WTC11 (cell line): ENCODE measurements at regions not wholly inside any gene's neighbourhood (a gene's known extent, or its start where the extent isn't known, plus 50 kb on each side); places are given as distances from the start of the nearest gene placed in this dataset.

Source experiments
- ATAC-seq: fragments of 200-7000 bp; cut with Tn5 transposase; 2 replicates; pipeline ENCODE4 v1.10.0; 2021; ENCODE audit warnings: mild to moderate bottlenecking, moderate library complexity
- CTCF ChIA-PET: fragments of 300-600 bp; sonication (Branson Sonifier 250); formaldehyde crosslinking; loops from one replicate; lab custom pipeline; 2021; ENCODE audit warnings: antibody characterized with exemption; lab: Charles Lee
- POLR2A ChIA-PET: fragments of 350-600 bp; sonication (Branson Sonifier 250); formaldehyde crosslinking; loops from one replicate; lab custom pipeline; 2021; ENCODE audit warnings: antibody characterized with exemption; lab: Charles Lee
- DNase-seq: peaks from one replicate; pipeline ENCODE4 v3.0.0; 2021; ENCODE audit warnings: low spot score
- H3K27ac Mint-ChIP-seq: 2 replicates; pipeline ENCODE4 v1.8.0; 2021; ENCODE audit warnings: mixed read lengths
- H3K27me3 Mint-ChIP-seq: 2 replicates; pipeline ENCODE4 v1.8.0; 2021; ENCODE audit warnings: low read depth, mild to moderate bottlenecking, moderate library complexity, mixed read lengths
- H3K36me3 Mint-ChIP-seq: 2 replicates; pipeline ENCODE4 v1.8.0; 2021; ENCODE audit warnings: mixed read lengths
- H3K4me1 Mint-ChIP-seq: 2 replicates; pipeline ENCODE4 v1.8.0; 2022; ENCODE audit warnings: mixed read lengths
- H3K4me3 Mint-ChIP-seq: 2 replicates; pipeline ENCODE4 v1.8.0; 2021; ENCODE audit warnings: mild to moderate bottlenecking, moderate library complexity, mixed read lengths
- H3K9me3 Mint-ChIP-seq: 2 replicates; pipeline ENCODE4 v1.8.0; 2021; ENCODE audit warnings: mixed read lengths
- JUN ChIP-seq: sonication (generic); formaldehyde crosslinking; IDR thresholded peaks from 2 replicates; pipeline ENCODE4 v1.8.0; 2023; ENCODE audit warnings: mild to moderate bottlenecking, missing genetic modification reagents
- NFATC4 ChIP-seq: fragments of 250-450 bp; sonication (Bioruptor Pico); IDR thresholded peaks from 2 replicates; pipeline ENCODE4 v1.9.0; 2021; ENCODE audit warnings: mild to moderate bottlenecking
- NR1H2 ChIP-seq: sonication (generic); formaldehyde crosslinking; IDR thresholded peaks from 2 replicates; pipeline ENCODE4 v1.9.0; 2021; ENCODE audit warnings: mild to moderate bottlenecking, moderate library complexity, missing genetic modification reagents
- TEAD4 ChIP-seq: sonication (generic); formaldehyde crosslinking; IDR thresholded peaks from 2 replicates; pipeline ENCODE4 v1.8.0; 2022; ENCODE audit warnings: mild to moderate bottlenecking, missing genetic modification reagents
- ZNF396 ChIP-seq: fragments of 250-450 bp; sonication (Bioruptor Pico); IDR thresholded peaks from 2 replicates; pipeline ENCODE4 v1.8.0; 2021; ENCODE audit warnings: mild to moderate bottlenecking, moderate library complexity, borderline replicate concordance
- TF ChIP-seq, protein P1 (sequence below): fragments of 250-450 bp; sonication (Bioruptor Pico); IDR thresholded peaks from 2 replicates; pipeline ENCODE4 v1.9.0; 2021; ENCODE audit warnings: mild to moderate bottlenecking, borderline replicate concordance
- TF ChIP-seq, protein P2 (sequence below): fragments of 250-450 bp; sonication (Bioruptor Pico); IDR thresholded peaks from 2 replicates; pipeline ENCODE4 v1.9.0; 2021; ENCODE audit warnings: moderate library complexity, mild to moderate bottlenecking, inconsistent platforms, borderline replicate concordance
- TF ChIP-seq, protein P3 (sequence below): fragments of 250-450 bp; sonication (Bioruptor Pico); conservative IDR thresholded peaks from 2 replicates; pipeline ENCODE4 v1.9.0; 2021; ENCODE audit warnings: mild to moderate bottlenecking
- TF ChIP-seq, protein P4 (sequence below): sonication (generic); formaldehyde crosslinking; IDR thresholded peaks from 2 replicates; pipeline ENCODE4 v1.8.0; 2023; ENCODE audit warnings: mild to moderate bottlenecking, missing genetic modification reagents
- TF ChIP-seq, protein P5 (sequence below): sonication (generic); formaldehyde crosslinking; IDR thresholded peaks from 2 replicates; pipeline ENCODE4 v1.8.1; 2023; ENCODE audit warnings: mild to moderate bottlenecking, missing genetic modification reagents

DNA sequence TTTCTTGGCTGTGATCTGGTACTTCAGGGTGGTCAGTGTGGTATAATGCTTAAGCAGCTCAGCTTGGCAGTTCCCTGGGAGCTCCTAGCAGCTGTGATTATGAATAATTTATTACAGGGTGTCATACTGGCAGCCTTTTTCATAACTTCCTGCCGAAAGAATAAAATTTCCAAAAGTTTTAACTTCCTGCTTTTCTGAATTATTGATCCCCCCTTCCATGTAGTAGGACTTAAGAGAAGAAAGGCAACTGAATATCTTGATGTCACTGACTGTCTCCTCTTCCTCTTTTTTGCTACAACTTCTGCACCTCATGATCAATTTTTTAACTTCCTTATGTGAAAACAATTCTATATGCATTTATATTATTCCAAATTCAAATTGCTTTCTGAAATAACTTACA lies 74.3 kb upstream of the SPEF2 start (continued):
- TF ChIP-seq, protein P1, sequence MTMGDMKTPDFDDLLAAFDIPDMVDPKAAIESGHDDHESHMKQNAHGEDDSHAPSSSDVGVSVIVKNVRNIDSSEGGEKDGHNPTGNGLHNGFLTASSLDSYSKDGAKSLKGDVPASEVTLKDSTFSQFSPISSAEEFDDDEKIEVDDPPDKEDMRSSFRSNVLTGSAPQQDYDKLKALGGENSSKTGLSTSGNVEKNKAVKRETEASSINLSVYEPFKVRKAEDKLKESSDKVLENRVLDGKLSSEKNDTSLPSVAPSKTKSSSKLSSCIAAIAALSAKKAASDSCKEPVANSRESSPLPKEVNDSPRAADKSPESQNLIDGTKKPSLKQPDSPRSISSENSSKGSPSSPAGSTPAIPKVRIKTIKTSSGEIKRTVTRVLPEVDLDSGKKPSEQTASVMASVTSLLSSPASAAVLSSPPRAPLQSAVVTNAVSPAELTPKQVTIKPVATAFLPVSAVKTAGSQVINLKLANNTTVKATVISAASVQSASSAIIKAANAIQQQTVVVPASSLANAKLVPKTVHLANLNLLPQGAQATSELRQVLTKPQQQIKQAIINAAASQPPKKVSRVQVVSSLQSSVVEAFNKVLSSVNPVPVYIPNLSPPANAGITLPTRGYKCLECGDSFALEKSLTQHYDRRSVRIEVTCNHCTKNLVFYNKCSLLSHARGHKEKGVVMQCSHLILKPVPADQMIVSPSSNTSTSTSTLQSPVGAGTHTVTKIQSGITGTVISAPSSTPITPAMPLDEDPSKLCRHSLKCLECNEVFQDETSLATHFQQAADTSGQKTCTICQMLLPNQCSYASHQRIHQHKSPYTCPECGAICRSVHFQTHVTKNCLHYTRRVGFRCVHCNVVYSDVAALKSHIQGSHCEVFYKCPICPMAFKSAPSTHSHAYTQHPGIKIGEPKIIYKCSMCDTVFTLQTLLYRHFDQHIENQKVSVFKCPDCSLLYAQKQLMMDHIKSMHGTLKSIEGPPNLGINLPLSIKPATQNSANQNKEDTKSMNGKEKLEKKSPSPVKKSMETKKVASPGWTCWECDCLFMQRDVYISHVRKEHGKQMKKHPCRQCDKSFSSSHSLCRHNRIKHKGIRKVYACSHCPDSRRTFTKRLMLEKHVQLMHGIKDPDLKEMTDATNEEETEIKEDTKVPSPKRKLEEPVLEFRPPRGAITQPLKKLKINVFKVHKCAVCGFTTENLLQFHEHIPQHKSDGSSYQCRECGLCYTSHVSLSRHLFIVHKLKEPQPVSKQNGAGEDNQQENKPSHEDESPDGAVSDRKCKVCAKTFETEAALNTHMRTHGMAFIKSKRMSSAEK: no peak
- TF ChIP-seq, all 79 proteins: peak for 0

DNA sequence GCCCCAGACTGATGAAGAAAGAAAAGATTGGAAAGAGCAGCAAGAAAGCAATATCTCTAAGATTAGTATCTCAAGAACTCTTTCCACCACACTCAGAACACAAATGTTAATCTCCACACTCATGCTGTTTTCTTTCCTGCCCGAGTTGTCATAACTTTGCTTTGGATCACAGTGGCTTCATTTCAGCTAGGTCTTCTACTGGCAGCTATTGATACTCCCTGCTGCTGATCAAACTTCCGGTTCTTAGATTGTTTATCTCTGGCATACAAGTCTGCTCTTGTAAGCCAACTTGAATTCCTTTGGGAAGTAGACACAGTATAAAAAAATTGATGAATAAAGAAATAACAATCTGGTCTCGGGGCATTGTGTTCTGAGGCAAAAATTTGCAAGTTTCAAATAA lies 77.7 kb upstream of the SPEF2 start:
- no peaks in the 10 kb centered on the region for H3K4me1 Mint-ChIP-seq
- DNase-seq (no peak), ATAC-seq (no peak)
- no peak overlapping the region for H3K27ac Mint-ChIP-seq
- peaks cover 4% of the 10 kb centered on the region; the same call in 1 of the 2 replicates for H3K36me3 Mint-ChIP-seq
- CTCF ChIA-PET: no interaction called here
- no peak for TF ChIP-seq TEAD4 (CRISPR knock-in tag)
- TF ChIP-seq ZNF396 (CRISPR knock-in tag): no peak
- no peak for TF ChIP-seq NFATC4 (CRISPR knock-in tag)
- TF ChIP-seq, protein P2, sequence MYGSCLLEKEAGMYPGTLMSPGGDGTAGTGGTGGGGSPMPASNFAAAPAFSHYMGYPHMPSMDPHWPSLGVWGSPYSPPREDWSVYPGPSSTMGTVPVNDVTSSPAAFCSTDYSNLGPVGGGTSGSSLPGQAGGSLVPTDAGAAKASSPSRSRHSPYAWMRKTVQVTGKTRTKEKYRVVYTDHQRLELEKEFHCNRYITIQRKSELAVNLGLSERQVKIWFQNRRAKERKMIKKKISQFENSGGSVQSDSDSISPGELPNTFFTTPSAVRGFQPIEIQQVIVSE (CRISPR knock-in tag): no peak
- TF ChIP-seq, protein P3, sequence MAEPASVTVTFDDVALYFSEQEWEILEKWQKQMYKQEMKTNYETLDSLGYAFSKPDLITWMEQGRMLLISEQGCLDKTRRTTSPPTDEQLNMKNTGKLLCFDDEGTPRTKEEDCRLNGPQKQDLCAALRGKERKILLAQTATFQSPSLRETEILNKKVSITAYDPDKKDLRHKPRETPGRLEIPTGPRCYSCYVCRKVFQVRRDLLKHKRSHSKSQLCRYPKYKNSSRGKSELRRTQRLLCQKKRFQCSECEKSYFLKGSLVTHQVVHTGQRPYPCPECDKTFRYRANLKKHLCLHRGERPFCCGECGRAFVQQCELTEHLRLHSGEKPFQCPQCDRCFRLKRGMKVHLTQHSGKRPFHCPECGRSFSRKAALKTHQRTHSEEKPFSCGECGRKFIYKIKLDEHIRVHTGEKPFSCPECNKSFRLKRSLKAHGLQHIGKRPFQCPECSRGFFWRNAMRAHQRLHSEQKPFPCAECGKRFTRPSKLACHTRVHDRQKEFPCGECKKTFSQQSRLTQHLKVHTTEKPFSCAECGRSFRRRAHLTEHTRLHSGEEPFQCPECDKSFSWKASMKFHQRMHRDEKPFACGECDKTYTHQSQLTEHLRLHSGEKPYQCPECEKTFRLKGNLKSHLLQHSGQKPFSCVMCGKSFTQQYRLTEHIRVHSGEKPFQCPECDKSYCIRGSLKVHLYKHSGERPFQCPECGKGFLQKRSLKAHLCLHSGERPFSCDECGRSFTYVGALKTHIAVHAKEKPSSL (CRISPR knock-in tag): no peak
- no peak for TF ChIP-seq JUN (CRISPR knock-in tag)
- TF ChIP-seq, protein P4, sequence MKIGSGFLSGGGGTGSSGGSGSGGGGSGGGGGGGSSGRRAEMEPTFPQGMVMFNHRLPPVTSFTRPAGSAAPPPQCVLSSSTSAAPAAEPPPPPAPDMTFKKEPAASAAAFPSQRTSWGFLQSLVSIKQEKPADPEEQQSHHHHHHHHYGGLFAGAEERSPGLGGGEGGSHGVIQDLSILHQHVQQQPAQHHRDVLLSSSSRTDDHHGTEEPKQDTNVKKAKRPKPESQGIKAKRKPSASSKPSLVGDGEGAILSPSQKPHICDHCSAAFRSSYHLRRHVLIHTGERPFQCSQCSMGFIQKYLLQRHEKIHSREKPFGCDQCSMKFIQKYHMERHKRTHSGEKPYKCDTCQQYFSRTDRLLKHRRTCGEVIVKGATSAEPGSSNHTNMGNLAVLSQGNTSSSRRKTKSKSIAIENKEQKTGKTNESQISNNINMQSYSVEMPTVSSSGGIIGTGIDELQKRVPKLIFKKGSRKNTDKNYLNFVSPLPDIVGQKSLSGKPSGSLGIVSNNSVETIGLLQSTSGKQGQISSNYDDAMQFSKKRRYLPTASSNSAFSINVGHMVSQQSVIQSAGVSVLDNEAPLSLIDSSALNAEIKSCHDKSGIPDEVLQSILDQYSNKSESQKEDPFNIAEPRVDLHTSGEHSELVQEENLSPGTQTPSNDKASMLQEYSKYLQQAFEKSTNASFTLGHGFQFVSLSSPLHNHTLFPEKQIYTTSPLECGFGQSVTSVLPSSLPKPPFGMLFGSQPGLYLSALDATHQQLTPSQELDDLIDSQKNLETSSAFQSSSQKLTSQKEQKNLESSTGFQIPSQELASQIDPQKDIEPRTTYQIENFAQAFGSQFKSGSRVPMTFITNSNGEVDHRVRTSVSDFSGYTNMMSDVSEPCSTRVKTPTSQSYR: no peak
- TF ChIP-seq, protein P5, sequence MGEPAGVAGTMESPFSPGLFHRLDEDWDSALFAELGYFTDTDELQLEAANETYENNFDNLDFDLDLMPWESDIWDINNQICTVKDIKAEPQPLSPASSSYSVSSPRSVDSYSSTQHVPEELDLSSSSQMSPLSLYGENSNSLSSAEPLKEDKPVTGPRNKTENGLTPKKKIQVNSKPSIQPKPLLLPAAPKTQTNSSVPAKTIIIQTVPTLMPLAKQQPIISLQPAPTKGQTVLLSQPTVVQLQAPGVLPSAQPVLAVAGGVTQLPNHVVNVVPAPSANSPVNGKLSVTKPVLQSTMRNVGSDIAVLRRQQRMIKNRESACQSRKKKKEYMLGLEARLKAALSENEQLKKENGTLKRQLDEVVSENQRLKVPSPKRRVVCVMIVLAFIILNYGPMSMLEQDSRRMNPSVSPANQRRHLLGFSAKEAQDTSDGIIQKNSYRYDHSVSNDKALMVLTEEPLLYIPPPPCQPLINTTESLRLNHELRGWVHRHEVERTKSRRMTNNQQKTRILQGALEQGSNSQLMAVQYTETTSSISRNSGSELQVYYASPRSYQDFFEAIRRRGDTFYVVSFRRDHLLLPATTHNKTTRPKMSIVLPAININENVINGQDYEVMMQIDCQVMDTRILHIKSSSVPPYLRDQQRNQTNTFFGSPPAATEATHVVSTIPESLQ (CRISPR knock-in tag): no peak
- no peak for TF ChIP-seq NR1H2
- POLR2A ChIA-PET: no interaction called here
- no peaks in the 10 kb centered on the region; the same call in 1 of the 2 replicates for H3K27me3 Mint-ChIP-seq
- H3K4me3 Mint-ChIP-seq: no peak overlapping the region
- H3K9me3 Mint-ChIP-seq: peaks cover 23% of the 10 kb centered on the region
